OCI-LY7 (cell line): ENCODE measurements at regions not wholly inside any gene's neighbourhood (a gene's known extent, or its start where the extent isn't known, plus 50 kb on each side); places are given as distances from the start of the nearest gene placed in this dataset.

Source experiments
- BruUV-seq: library from RNA; stranded (reverse); fragments of 400-500 nt; replicated peaks from 2 replicates; lab custom pipeline; 2021; lab: Mats Ljungman, UMichigan
- CTCF ChIA-PET: fragments of 300-600 bp; sonication (Branson Sonifier 250); formaldehyde crosslinking; loops from one replicate; lab custom pipeline; 2022; ENCODE audit warnings: antibody characterized with exemption; ENCODE audit not compliant: unreplicated experiment; lab: Charles Lee
- POLR2A ChIA-PET: fragments of 300-600 bp; sonication (Branson Sonifier 250); formaldehyde crosslinking; loops from one replicate; lab custom pipeline; 2022; ENCODE audit warnings: antibody characterized with exemption; lab: Charles Lee
- DNase-seq: peaks from one replicate; pipeline ENCODE4 v3.0.0-alpha.2; 2015; ENCODE audit warnings: low spot score
- H2AFZ ChIP-seq: fragments of 200-600 bp; sonication (generic), shearing (Covaris generic); 2 replicates; pipeline ENCODE4 v1.6.1; 2014; ENCODE audit warnings: mild to moderate bottlenecking, antibody characterized with exemption, low read length, moderate library complexity
- H3K27ac ChIP-seq: fragments of 200-600 bp; sonication (generic); 2 replicates; pipeline ENCODE4 v1.5.1; 2014; ENCODE audit warnings: mixed run types, low read depth, mild to moderate bottlenecking, moderate library complexity, low read length, inconsistent platforms; ENCODE audit not compliant: poor library complexity, severe bottlenecking
- H3K36me3 ChIP-seq: fragments of 200-600 bp; sonication (generic); 2 replicates; pipeline ENCODE4 v1.6.1; 2014; ENCODE audit warnings: mild to moderate bottlenecking, antibody characterized with exemption, low read length, moderate library complexity, mixed read lengths; ENCODE audit not compliant: insufficient read depth
- H3K4me1 ChIP-seq: fragments of 200-600 bp; sonication (generic); 2 replicates; pipeline ENCODE4 v1.5.1; 2014; ENCODE audit warnings: mild to moderate bottlenecking, low read length; ENCODE audit not compliant: insufficient read depth, poor library complexity, severe bottlenecking
- H3K4me2 ChIP-seq: fragments of 200-600 bp; sonication (generic); 2 replicates; pipeline ENCODE4 v1.6.1; 2014; ENCODE audit warnings: mild to moderate bottlenecking, low read length
- H3K4me3 ChIP-seq: fragments of 200-600 bp; sonication (generic); 2 replicates; pipeline ENCODE4 v1.5.1; 2014; ENCODE audit warnings: mild to moderate bottlenecking, low read depth, low read length; ENCODE audit not compliant: poor library complexity, severe bottlenecking
- H3K79me2 ChIP-seq: fragments of 200-600 bp; sonication (generic); 2 replicates; pipeline ENCODE4 v1.6.1; 2016; ENCODE audit warnings: low read depth, mild to moderate bottlenecking, low read length, moderate library complexity, mixed read lengths; ENCODE audit not compliant: insufficient read depth
- H3K9me2 ChIP-seq: fragments of 200-600 bp; sonication (generic); 2 replicates; pipeline ENCODE4 v1.6.1; 2016; ENCODE audit warnings: mild to moderate bottlenecking, low read length, mixed read lengths; ENCODE audit not compliant: insufficient read depth
- H3K9me3 ChIP-seq: fragments of 200-600 bp; sonication (generic); 2 replicates; pipeline ENCODE4 v1.6.1; 2014; ENCODE audit warnings: mild to moderate bottlenecking, mixed run types, low read length, mixed read lengths
- H4K20me1 ChIP-seq: fragments of 200-600 bp; sonication (generic); 2 replicates; pipeline ENCODE4 v1.6.1; 2014; ENCODE audit warnings: mild to moderate bottlenecking, antibody characterized with exemption, low read length, moderate library complexity, mixed read lengths; ENCODE audit not compliant: insufficient read depth
- CTCF ChIP-seq: fragments of 200-600 bp; sonication (generic); conservative IDR thresholded peaks from 2 replicates; pipeline ENCODE4 v1.5.1; 2014; ENCODE audit warnings: mild to moderate bottlenecking, antibody characterized with exemption, low read length, moderate library complexity, mixed read lengths
- EZH2phosphoT487 ChIP-seq: fragments of 200-600 bp; sonication (generic); IDR thresholded peaks from 2 replicates; pipeline ENCODE4 v1.6.1; 2018; ENCODE audit warnings: low read depth, borderline replicate concordance, mild to moderate bottlenecking, mixed run types, antibody characterized with exemption, low read length, moderate library complexity, mixed read lengths
- intact Hi-C: fragments of 100-400 bp; cut with micrococcal nuclease; formaldehyde crosslinking; loops from one replicate; pipeline ENCODE4 v1.10.0; 2022; ENCODE audit not compliant: unreplicated experiment

GRCh38 chr6:104095661-104096416 is 763.9 kb downstream of the HACE1 start:
- no peaks in the 10 kb centered on the region for H3K9me3 ChIP-seq
- DNase-seq, result no peak
- BruUV-seq, result no TSS peak

GRCh38 chr6:104087765-104088164 is 772.0 kb downstream of the HACE1 start:
- no peak overlapping the region for H3K4me2 ChIP-seq
- intact Hi-C loops, result no loop called here
- CTCF ChIA-PET, result no interaction called here
- H4K20me1 ChIP-seq, result no peaks in the 10 kb centered on the region
- no peak for DNase-seq
- BruUV-seq, result no TSS peak
- POLR2A ChIA-PET, result no interaction called here
- no peaks in the 10 kb centered on the region for H3K9me2 ChIP-seq
- no peak overlapping the region for H2AFZ ChIP-seq
- TF ChIP-seq EZH2phosphoT487 (no peak), CTCF (no peak)
- H3K9me3 ChIP-seq, result no peaks in the 10 kb centered on the region
- no peak overlapping the region for H3K4me3 ChIP-seq
- no peaks in the 10 kb centered on the region for H3K79me2 ChIP-seq
- H3K27ac ChIP-seq, result no peak overlapping the region
- no peaks in the 10 kb centered on the region for H3K4me1 ChIP-seq
- no peaks in the 10 kb centered on the region for H3K36me3 ChIP-seq

More at GRCh38 chr6:104095661-104096416, 763.9 kb downstream of the HACE1 start:
- TF ChIP-seq CTCF, result no peak
- no peak for TF ChIP-seq EZH2phosphoT487
- no peaks in the 10 kb centered on the region for H3K36me3 ChIP-seq
- POLR2A ChIA-PET, result no interaction called here
- no peaks in the 10 kb centered on the region for H3K9me2 ChIP-seq
- intact Hi-C loops, result no loop called here
- no peaks in the 10 kb centered on the region for H3K79me2 ChIP-seq
- H2AFZ ChIP-seq, result no peak overlapping the region
- CTCF ChIA-PET, result no interaction called here
- no peak overlapping the region for H3K4me3 ChIP-seq
- H3K27ac ChIP-seq, result no peak overlapping the region
- H3K4me2 ChIP-seq, result no peak overlapping the region
- H3K4me1 ChIP-seq, result no peaks in the 10 kb centered on the region
- H4K20me1 ChIP-seq, result no peaks in the 10 kb centered on the region

GRCh38 chr6:104068281-104068680 is 791.4 kb downstream of the HACE1 start:
- ChIA-PET CTCF (no interaction called here), POLR2A (interaction anchor here (0.7 kb wide), 1 partner anchor 92 kb away, joined by 3 read pairs; no protein-coding TSS in a partner anchor)
- H2AFZ ChIP-seq, result no peak overlapping the region
- TF ChIP-seq CTCF (no peak), EZH2phosphoT487 (no peak)
- H3K79me2 ChIP-seq, result no peaks in the 10 kb centered on the region
- DNase-seq, result no peak
- no TSS peak for BruUV-seq
- no peaks in the 10 kb centered on the region for H3K4me1 ChIP-seq
- no peak overlapping the region for H3K4me3 ChIP-seq
- intact Hi-C loops, result no loop called here
- no peaks in the 10 kb centered on the region for H4K20me1 ChIP-seq
- H3K9me2 ChIP-seq, result no peaks in the 10 kb centered on the region
- H3K9me3 ChIP-seq, result no peaks in the 10 kb centered on the region
- H3K4me2 ChIP-seq, result no peak overlapping the region
- no peak overlapping the region for H3K27ac ChIP-seq
- no peaks in the 10 kb centered on the region for H3K36me3 ChIP-seq
